K562 (cell line): ENCODE measurements at regions not wholly inside any gene's neighbourhood (a gene's known extent, or its start where the extent isn't known, plus 50 kb on each side); places are given as distances from the start of the nearest gene placed in this dataset.

Source experiments
- ATAC-seq: fragments of 200-7000 bp; cut with Tn5 transposase; 3 replicates; pipeline ENCODE4 v1.9.1; 2020; ENCODE audit warnings: moderate library complexity
- BruUV-seq: library from RNA; stranded (reverse); fragments of 400-500 nt; replicated peaks from 2 replicates; lab custom pipeline; 2021; lab: Mats Ljungman, UMichigan
- CTCF ChIA-PET: fragments of 300-600 bp; formaldehyde crosslinking; extraction: SDS; loops from one replicate; lab custom pipeline; 2021; ENCODE audit warnings: low intra/inter-chr PET ratio; lab: Yijun Ruan, JAX
- POLR2A ChIA-PET: fragments of 300-600, 350-650 bp; sonication (Branson Sonifier 250); formaldehyde crosslinking; extraction: SDS; loops from one replicate; lab custom pipeline; 2021; ENCODE audit warnings: antibody characterized with exemption, inconsistent platforms; lab: Yijun Ruan, JAX
- DNase-seq, 4 experiments: peaks; one replicate each; pipeline versions ENCODE4 v3.0.0 to v3.0.0-alpha.2; 2011 to 2018; ENCODE audit warnings: low spot score in 3 of 4, mixed read lengths in 3 of 4; ENCODE audit errors: extremely low read depth in 1 of 4
- FAIRE-seq: peaks from 2 replicates; lab custom pipeline; 2011; peaks lifted over from hg19 to GRCh38; lab: Jason Lieb, UNC
- H2AFZ ChIP-seq: 2 replicates; pipeline ENCODE4 v1.6.0; 2011; ENCODE audit warnings: low read depth, low read length, control low read depth, inconsistent platforms
- H3K27ac ChIP-seq: fragments of 200-600 bp; 3 replicates; pipeline ENCODE4 v1.8.0; 2011; ENCODE audit warnings: low read depth, mild to moderate bottlenecking, control low read depth, inconsistent platforms, low read length, moderate library complexity, mixed read lengths; ENCODE audit errors: extremely low read depth
- H3K27me3 ChIP-seq, 2 experiments: fragments of 300-600 bp in 1 of 2; 2 replicates in 1 of 2; 3 replicates in 1 of 2; pipeline versions ENCODE4 v1.6.0 to v1.8.0; 2011; ENCODE audit warnings: inconsistent platforms in 2 of 2, low read length in 2 of 2, mild to moderate bottlenecking in 1 of 2, mixed read lengths in 1 of 2, moderate library complexity in 1 of 2; ENCODE audit not compliant: control insufficient read depth in 2 of 2, insufficient read depth in 2 of 2
- H3K36me3 ChIP-seq: fragments of 300-600 bp; 3 replicates; pipeline ENCODE4 v1.8.0; 2011; ENCODE audit warnings: mild to moderate bottlenecking, low read length, inconsistent platforms; ENCODE audit not compliant: control insufficient read depth, insufficient read depth
- H3K4me1 ChIP-seq, 2 experiments: fragments of 200-600 bp in 1 of 2; replicated peaks in 1 of 2; 2 replicates in 1 of 2; 3 replicates in 1 of 2; pipeline versions ENCODE4 v1.5.1 to v1.8.0; 2011; ENCODE audit warnings: inconsistent platforms in 2 of 2, low read length in 2 of 2, mild to moderate bottlenecking in 1 of 2, mixed read lengths in 1 of 2, moderate library complexity in 1 of 2; ENCODE audit not compliant: control insufficient read depth in 2 of 2, insufficient read depth in 2 of 2
- H3K4me2 ChIP-seq: 2 replicates; pipeline ENCODE4 v1.6.1; 2011; ENCODE audit warnings: low read length, control low read depth, inconsistent platforms, mixed read lengths; ENCODE audit not compliant: insufficient read depth
- H3K4me3 ChIP-seq: fragments of 200-600 bp; sonication (generic), shearing (Covaris generic); 2 replicates; pipeline ENCODE4 v1.5.1; 2016; ENCODE audit warnings: control low read depth, inconsistent platforms
- H3K79me2 ChIP-seq: fragments of 200-600 bp; 3 replicates; pipeline ENCODE4 v1.8.0; 2011; ENCODE audit warnings: low read length, inconsistent platforms; ENCODE audit not compliant: control insufficient read depth, insufficient read depth
- H3K9ac ChIP-seq, 2 experiments: 2 replicates each; pipeline versions ENCODE4 v1.6.0 to v1.6.1; 2011; ENCODE audit warnings: low read depth in 2 of 2, low read length in 2 of 2, control low read depth in 1 of 2, inconsistent platforms in 1 of 2, mild to moderate bottlenecking in 1 of 2, mixed read lengths in 1 of 2; ENCODE audit not compliant: insufficient read depth in 1 of 2
- H3K9me1 ChIP-seq: one replicate; pipeline ENCODE4 v1.6.0; 2011; ENCODE audit warnings: inconsistent platforms, mild to moderate bottlenecking, low read length, moderate library complexity; ENCODE audit not compliant: control insufficient read depth, insufficient read depth
- H3K9me3 ChIP-seq: replicated peaks from 2 replicates; pipeline ENCODE4 v1.5.1; 2011; ENCODE audit warnings: low read depth, low read length, inconsistent platforms; ENCODE audit not compliant: control insufficient read depth, insufficient read depth
- H4K20me1 ChIP-seq: replicated peaks from 2 replicates; pipeline ENCODE4 v1.6.1; 2011; ENCODE audit warnings: low read length, inconsistent platforms, mixed read lengths; ENCODE audit not compliant: control insufficient read depth, insufficient read depth
- BCOR ChIP-seq: fragments of 450-650 bp; IDR thresholded peaks from 2 replicates; pipeline ENCODE4 v1.6.1; 2016
- BRF1 ChIP-seq: IDR thresholded peaks from 3 replicates; pipeline ENCODE4 v1.6.1; 2011; ENCODE audit warnings: borderline replicate concordance, mild to moderate bottlenecking; ENCODE audit not compliant: insufficient read length; ENCODE audit errors: extremely low read depth
- CBX3 ChIP-seq, 2 experiments: IDR thresholded peaks; 1 replicate in 1 of 2; 2 replicates in 1 of 2; pipeline ENCODE4 v1.6.1; 2012; ENCODE audit warnings: inconsistent platforms in 2 of 2, low read length in 2 of 2, borderline replicate concordance in 1 of 2, control low read depth in 1 of 2
- CBX5 ChIP-seq: IDR thresholded peaks from 2 replicates; pipeline ENCODE4 v1.6.1; 2014; ENCODE audit warnings: low read depth, borderline replicate concordance
- COPS2 ChIP-seq: fragments of 450-650 bp; conservative IDR thresholded peaks from 2 replicates; pipeline ENCODE4 v1.6.1; 2016; ENCODE audit warnings: mild to moderate bottlenecking, moderate library complexity
- CXXC5 ChIP-seq: fragments of 250-450 bp; sonication (Bioruptor Pico); IDR thresholded peaks from 2 replicates; pipeline ENCODE4 v1.8.0; 2022; ENCODE audit warnings: inconsistent platforms, mild to moderate bottlenecking, moderate library complexity
- RBM25 ChIP-seq: fragments of 200-400 bp; formaldehyde crosslinking; IDR thresholded peaks from 2 replicates; pipeline ENCODE4 v1.6.1; 2018; ENCODE audit warnings: low read length, low read depth, moderate library complexity; ENCODE audit not compliant: severe bottlenecking
- SNRNP70 ChIP-seq: fragments of 200-400 bp; formaldehyde crosslinking; optimal IDR thresholded peaks from 2 replicates; pipeline ENCODE3; 2017; ENCODE audit warnings: low read depth, low read length
- TRIM28 ChIP-seq: fragments of 450-650 bp; IDR thresholded peaks from 2 replicates; pipeline ENCODE4 v1.6.1; 2017
- WGBS: fragments of 100-300 bp; shearing (Covaris generic); methylation state at CpG from one replicate; pipeline ENCODE4 v1.1.6; 2016; ENCODE audit warnings: low coverage, mixed read lengths; ENCODE audit not compliant: insufficient coverage; ENCODE audit errors: missing lambda C conversion rate; 5-methylcytosine and 5-hydroxymethylcytosine counted together
- in situ Hi-C: fragments of 300-500 bp; cut with MboI; formaldehyde crosslinking; loops from 4 replicates; pipeline ENCODE4 v1.15.0; 2018; ENCODE audit warnings: inconsistent platforms, mixed read lengths
- intact Hi-C: fragments of 100-400 bp; cut with micrococcal nuclease; formaldehyde crosslinking; loops from 2 replicates; pipeline ENCODE4 v1.14.2; 2022
- TF ChIP-seq, protein P1 (sequence below): sonication (generic); formaldehyde crosslinking; IDR thresholded peaks from 2 replicates; pipeline ENCODE4 v1.8.0; 2023; ENCODE audit warnings: mild to moderate bottlenecking, missing genetic modification reagents
- TF ChIP-seq, protein P2 (sequence below): fragments of 200-800 bp; sonication (Bioruptor generic); IDR thresholded peaks from 2 replicates; pipeline ENCODE4 v1.6.1; 2017; ENCODE audit warnings: missing genetic modification characterization, missing compliant biosample characterization

DNA sequence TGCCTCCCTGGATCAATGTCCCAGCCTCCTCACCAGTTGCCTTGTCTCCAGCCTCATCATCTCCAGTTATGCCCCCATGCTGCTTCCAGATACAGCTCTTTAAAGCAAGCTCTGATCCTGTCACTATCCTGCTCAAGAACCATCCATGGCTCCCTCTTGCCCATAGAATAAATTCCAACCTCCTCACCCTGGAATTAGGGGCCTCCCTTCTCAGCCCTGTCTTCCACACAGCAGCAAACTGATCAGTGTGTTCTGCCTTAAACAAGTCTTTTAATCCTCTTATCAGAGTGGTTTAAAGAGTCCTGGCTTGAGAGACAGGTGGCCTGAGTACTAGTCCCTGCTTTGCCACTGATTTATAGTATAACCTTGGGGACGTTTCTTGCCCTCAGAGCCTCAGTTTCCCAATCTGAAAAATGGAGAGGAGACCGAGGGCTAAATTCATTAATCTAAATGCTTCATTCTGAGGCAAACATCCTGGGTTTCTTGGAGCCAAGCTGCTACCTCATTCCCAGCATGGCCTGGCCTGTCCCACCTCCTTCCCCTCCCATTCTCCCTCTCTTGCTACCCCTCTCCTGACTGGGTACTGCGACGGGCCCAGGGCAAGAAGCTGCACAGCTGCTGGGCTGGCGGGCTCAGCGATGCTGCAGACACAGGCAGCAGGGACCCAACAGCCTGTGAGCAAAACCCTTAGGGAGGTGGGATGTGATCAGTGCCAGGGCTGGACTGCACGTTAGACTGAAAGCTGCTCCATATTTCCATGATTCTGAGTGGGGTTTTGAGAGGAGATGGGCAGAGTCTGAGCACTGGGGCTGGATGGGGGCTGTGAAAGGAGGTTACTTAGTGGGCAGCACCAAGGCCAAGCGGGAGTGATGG is 221.4 kb downstream of the PTPRU start (continued):
- TF ChIP-seq RBM25 (peak; percentile 77), COPS2 (no peak), CXXC5 (CRISPR knock-in tag) (no peak), SNRNP70 (no peak), BRF1 (no peak)
- TF ChIP-seq, protein P1, sequence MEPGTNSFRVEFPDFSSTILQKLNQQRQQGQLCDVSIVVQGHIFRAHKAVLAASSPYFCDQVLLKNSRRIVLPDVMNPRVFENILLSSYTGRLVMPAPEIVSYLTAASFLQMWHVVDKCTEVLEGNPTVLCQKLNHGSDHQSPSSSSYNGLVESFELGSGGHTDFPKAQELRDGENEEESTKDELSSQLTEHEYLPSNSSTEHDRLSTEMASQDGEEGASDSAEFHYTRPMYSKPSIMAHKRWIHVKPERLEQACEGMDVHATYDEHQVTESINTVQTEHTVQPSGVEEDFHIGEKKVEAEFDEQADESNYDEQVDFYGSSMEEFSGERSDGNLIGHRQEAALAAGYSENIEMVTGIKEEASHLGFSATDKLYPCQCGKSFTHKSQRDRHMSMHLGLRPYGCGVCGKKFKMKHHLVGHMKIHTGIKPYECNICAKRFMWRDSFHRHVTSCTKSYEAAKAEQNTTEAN (CRISPR knock-in tag) = no peak
- TF ChIP-seq, all 486 proteins: peak for 3

DNA sequence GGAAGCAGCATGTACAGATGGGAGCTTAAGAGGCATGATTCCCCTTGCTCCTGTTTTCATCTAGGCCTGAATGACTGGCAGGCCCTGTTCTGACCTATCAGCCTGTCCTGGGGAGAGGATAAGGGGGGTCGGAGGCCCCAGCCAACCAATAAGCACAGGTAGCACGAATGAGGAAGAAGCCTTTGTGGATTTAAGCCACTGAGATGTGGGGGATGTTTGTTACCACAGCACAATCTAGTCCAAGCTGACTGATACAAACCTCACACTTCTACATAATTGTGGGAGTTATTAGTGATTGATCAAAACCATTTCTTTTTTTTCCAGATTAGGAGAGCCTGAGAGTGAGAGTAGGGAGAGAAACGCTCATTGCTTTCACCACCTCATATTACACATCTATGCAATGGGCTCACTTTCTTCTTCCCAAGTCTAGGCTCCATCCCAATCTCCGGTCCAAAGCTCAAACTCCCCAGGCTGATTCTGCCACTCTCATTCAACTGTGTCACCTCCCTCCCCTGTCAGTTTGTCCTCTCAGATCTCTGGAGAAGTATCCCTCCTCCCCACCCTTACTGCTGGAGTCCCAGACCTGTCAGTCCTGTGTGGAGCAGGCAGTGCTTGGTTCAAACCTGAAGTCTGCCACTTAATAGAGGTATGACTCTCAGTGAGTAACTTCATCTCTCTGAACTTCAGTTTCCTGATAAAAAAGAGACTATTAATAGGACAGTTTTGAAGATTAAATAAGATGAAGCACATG is 220.5 kb downstream of the PTPRU start:
- Histone ChIP-seq H3K9me3 (no peaks in the 10 kb centered on the region; the same call in 1 of the 2 replicates), H3K9ac (no peak overlapping the region), H3K4me3 (no peak overlapping the region), H3K79me2 (no peaks in the 10 kb centered on the region), H2AFZ (no peak overlapping the region)
- POLR2A ChIA-PET = interaction anchor here (0.6 kb wide), 1 partner anchor 68 kb away, joined by 3 read pairs; no protein-coding TSS in a partner anchor
- 0% methylated on average over 4 of the region's 4 CpGs for WGBS
- no TSS peak for BruUV-seq
- DNase-seq = no peak
- peak; percentile 42 for FAIRE-seq
- TF ChIP-seq BCOR = peak; percentile 75
- peak in 1 of 2 experiments; percentile 40; a peak in 1 of 3 replicates for TF ChIP-seq CBX3 (IDR thresholded peaks at IDR 0.05; ENCODE audit: borderline replicate concordance in 1 of 2, low read length in 2 of 2)
- peak; percentile 50; the same call in 1 of the 2 replicates for TF ChIP-seq TRIM28
- TF ChIP-seq, protein P2, sequence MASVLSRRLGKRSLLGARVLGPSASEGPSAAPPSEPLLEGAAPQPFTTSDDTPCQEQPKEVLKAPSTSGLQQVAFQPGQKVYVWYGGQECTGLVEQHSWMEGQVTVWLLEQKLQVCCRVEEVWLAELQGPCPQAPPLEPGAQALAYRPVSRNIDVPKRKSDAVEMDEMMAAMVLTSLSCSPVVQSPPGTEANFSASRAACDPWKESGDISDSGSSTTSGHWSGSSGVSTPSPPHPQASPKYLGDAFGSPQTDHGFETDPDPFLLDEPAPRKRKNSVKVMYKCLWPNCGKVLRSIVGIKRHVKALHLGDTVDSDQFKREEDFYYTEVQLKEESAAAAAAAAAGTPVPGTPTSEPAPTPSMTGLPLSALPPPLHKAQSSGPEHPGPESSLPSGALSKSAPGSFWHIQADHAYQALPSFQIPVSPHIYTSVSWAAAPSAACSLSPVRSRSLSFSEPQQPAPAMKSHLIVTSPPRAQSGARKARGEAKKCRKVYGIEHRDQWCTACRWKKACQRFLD (CRISPR knock-in tag) = no peak
- peak; percentile 73 for TF ChIP-seq RBM25
- TF ChIP-seq CBX5 = 0 out of 2 replicates have a peak, but pooled peaks have one; percentile 20
- TF ChIP-seq, all 486 proteins: peak for 5
- intact Hi-C loops (no loop called here), in situ Hi-C loops (no loop called here)
- Histone ChIP-seq H3K36me3 (no peaks in the 10 kb centered on the region), H3K4me2 (no peak overlapping the region), H3K27me3 (no peaks in the 10 kb centered on the region; a peak in 1 of 5 replicates), H3K4me1 (no peaks in the 10 kb centered on the region), H3K9me1 (no peaks in the 10 kb centered on the region), H4K20me1 (peaks cover 10% of the 10 kb centered on the region), H3K27ac (no peak overlapping the region)
- ATAC-seq = no peak
- CTCF ChIA-PET = no interaction called here
